GM12865 (cell line): ENCODE measurements at regions not wholly inside any gene's neighbourhood (a gene's known extent, or its start where the extent isn't known, plus 50 kb on each side); places are given as distances from the start of the nearest gene placed in this dataset.

ENCODE experiments used
- DNase-seq: peaks from one replicate; pipeline ENCODE4 v3.0.0; 2010; ENCODE audit warnings: low read depth
- H3K4me3 ChIP-seq: 2 replicates; pipeline ENCODE4 v1.5.1; 2011; ENCODE audit warnings: mild to moderate bottlenecking, low read depth, low read length, control low read depth
- TF ChIP-seq, protein P1 (sequence below): IDR thresholded peaks from 2 replicates; pipeline ENCODE4 v1.5.1; 2011; ENCODE audit warnings: low read length, control low read depth, low read depth, inconsistent platforms; ENCODE audit not compliant: insufficient read depth; ENCODE audit errors: missing control alignments

GRCh38 chr11:106420048-106420665 is 342.7 kb downstream of the AASDHPPT start:
- no peak overlapping the region for H3K4me3 ChIP-seq
- TF ChIP-seq, protein P1, sequence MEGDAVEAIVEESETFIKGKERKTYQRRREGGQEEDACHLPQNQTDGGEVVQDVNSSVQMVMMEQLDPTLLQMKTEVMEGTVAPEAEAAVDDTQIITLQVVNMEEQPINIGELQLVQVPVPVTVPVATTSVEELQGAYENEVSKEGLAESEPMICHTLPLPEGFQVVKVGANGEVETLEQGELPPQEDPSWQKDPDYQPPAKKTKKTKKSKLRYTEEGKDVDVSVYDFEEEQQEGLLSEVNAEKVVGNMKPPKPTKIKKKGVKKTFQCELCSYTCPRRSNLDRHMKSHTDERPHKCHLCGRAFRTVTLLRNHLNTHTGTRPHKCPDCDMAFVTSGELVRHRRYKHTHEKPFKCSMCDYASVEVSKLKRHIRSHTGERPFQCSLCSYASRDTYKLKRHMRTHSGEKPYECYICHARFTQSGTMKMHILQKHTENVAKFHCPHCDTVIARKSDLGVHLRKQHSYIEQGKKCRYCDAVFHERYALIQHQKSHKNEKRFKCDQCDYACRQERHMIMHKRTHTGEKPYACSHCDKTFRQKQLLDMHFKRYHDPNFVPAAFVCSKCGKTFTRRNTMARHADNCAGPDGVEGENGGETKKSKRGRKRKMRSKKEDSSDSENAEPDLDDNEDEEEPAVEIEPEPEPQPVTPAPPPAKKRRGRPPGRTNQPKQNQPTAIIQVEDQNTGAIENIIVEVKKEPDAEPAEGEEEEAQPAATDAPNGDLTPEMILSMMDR = no peak
- DNase-seq = no peak

DNA sequence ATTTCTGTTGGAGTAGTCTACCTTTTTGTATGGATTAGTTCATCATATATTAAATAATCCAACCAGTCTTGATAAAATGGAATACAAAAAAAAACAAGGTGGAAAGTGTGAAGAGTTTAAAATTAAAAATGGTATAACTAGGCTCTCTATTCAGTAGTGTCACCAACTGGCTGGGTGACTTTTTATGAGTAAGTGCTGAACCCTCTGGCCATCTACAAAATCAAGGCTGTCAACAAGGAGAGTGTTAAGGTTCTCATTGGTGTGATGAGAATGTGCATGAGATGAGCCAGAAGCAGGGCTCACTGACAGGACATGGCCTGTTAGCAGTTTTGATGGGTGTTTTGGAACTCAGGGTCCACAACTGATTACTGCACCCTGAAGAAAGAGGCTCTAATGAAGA is 343.2 kb downstream of the AASDHPPT start:
- TF ChIP-seq, protein P1 = no peak
- H3K4me3 ChIP-seq = no peak overlapping the region
- no peak for DNase-seq

GRCh38 chr11:106421676-106422292 is 344.3 kb downstream of the AASDHPPT start:
- TF ChIP-seq, protein P1 = no peak
- DNase-seq = no peak
- no peak overlapping the region for H3K4me3 ChIP-seq

- no peak for DNase-seq
- TF ChIP-seq, protein P1 = no peak
- H3K4me3 ChIP-seq = no peak overlapping the region
Measured at GRCh38 chr11:106422583-106422982, 345.1 kb downstream of the AASDHPPT start.

- TF ChIP-seq, protein P1 = no peak
- no peak overlapping the region for H3K4me3 ChIP-seq
- DNase-seq = no peak
Measured at GRCh38 chr11:106424111-106424510, 346.6 kb downstream of the AASDHPPT start.

- no peak overlapping the region for H3K4me3 ChIP-seq
- TF ChIP-seq, protein P1 = no peak
- no peak for DNase-seq
Measured at GRCh38 chr11:106425819-106426218, 348.4 kb downstream of the AASDHPPT start.

GRCh38 chr11:106426696-106427095 is 349.2 kb downstream of the AASDHPPT start:
- no peak for DNase-seq
- TF ChIP-seq, protein P1 = no peak

More at GRCh38 chr11:106426696-106427095, 349.2 kb downstream of the AASDHPPT start:
- H3K4me3 ChIP-seq = no peak overlapping the region
